GM19372 (cell line): ENCODE measurements at regions not wholly inside any gene's neighbourhood (a gene's known extent, or its start where the extent isn't known, plus 50 kb on each side); places are given as distances from the start of the nearest gene placed in this dataset.

ENCODE experiments used
- ATAC-seq: cut with Tn5 transposase; IDR thresholded peaks from one replicate; pipeline ENCODE4 v1.9.1; 2021; ENCODE audit warnings: mild to moderate bottlenecking, low read depth, moderate library complexity; ENCODE audit not compliant: unreplicated experiment

GRCh38 chr2:147520817-147521216, 324.0 kb upstream of the ACVR2A start:
- ATAC-seq: no peak

- no peak for ATAC-seq
Observed at GRCh38 chr2:147519178-147519577, 325.7 kb upstream of the ACVR2A start.

- no peak for ATAC-seq
Observed at GRCh38 chr2:147515213-147515612, 329.6 kb upstream of the ACVR2A start.

GRCh38 chr2:147512206-147512605, 332.6 kb upstream of the ACVR2A start:
- no peak for ATAC-seq

- no peak for ATAC-seq
Observed at GRCh38 chr2:147511491-147511948, 333.3 kb upstream of the ACVR2A start.

GRCh38 chr2:147509821-147510220, 335.0 kb upstream of the ACVR2A start:
- no peak for ATAC-seq

- ATAC-seq: no peak
Observed at GRCh38 chr2:147506889-147507288, 337.9 kb upstream of the ACVR2A start.

- ATAC-seq: no peak
Observed at GRCh38 chr2:147502711-147503290, 342.0 kb upstream of the ACVR2A start.

GRCh38 chr2:147501968-147502367, 342.9 kb upstream of the ACVR2A start:
- ATAC-seq: no peak

- no peak for ATAC-seq
Observed at GRCh38 chr2:147500819-147501395, 343.9 kb upstream of the ACVR2A start.

- ATAC-seq: no peak
Observed at GRCh38 chr2:147500229-147500628, 344.6 kb upstream of the ACVR2A start.

GRCh38 chr2:147499785-147500184, 345.0 kb upstream of the ACVR2A start:
- no peak for ATAC-seq

- ATAC-seq: no peak
Observed at GRCh38 chr2:147495734-147496133, 349.1 kb upstream of the ACVR2A start.

GRCh38 chr2:147492471-147492870, 352.4 kb upstream of the ACVR2A start:
- no peak for ATAC-seq

- no peak for ATAC-seq
Observed at GRCh38 chr2:147491506-147491905, 353.3 kb upstream of the ACVR2A start.

- no peak for ATAC-seq
Observed at GRCh38 chr2:147490401-147491261, 354.2 kb upstream of the ACVR2A start.

- ATAC-seq: no peak
Observed at GRCh38 chr2:147488472-147488871, 356.4 kb upstream of the ACVR2A start.

- ATAC-seq: no peak
Observed at GRCh38 chr2:147487978-147488289, 356.9 kb upstream of the ACVR2A start.

- no peak for ATAC-seq
Observed at GRCh38 chr2:147487286-147487977, 357.4 kb upstream of the ACVR2A start.

GRCh38 chr2:147485210-147485851, 359.5 kb upstream of the ACVR2A start:
- ATAC-seq: no peak

- ATAC-seq: no peak
Observed at GRCh38 chr2:147483911-147484310, 360.9 kb upstream of the ACVR2A start.
